NCI-H146 (cell line): ENCODE measurements at regions not wholly inside any gene's neighbourhood (a gene's known extent, or its start where the extent isn't known, plus 50 kb on each side); places are given as distances from the start of the nearest gene placed in this dataset.

Source experiments
- DNase-seq: peaks from one replicate; lab custom pipeline; 2025; lab: John Stamatoyannopoulos, UW

- no peak for DNase-seq
Observed at GRCh38 chr7:97466999-97467740, 264.7 kb upstream of the TAC1 start.

GRCh38 chr7:97468493-97468892 lies 263.4 kb upstream of the TAC1 start:
- DNase-seq: no peak

DNA sequence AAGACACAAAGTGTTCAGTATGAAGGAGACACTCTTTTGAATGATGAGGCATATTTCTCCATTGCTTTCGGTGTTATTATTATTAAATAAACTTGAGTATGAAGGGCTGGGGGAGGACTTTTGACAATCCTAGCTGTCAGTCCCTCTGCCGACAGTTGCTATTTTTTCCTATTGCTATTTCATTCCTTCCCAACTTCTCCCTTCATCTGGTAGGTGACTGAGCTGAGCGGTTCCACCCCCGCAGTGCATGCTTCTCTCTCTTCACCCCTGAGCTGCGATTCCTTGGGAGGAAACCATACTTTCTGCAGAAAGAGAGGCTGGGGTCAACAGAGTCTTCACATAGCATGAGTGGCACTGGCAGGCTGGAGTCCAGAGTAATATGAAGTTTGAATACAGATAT lies 261.2 kb upstream of the TAC1 start:
- no peak for DNase-seq

GRCh38 chr7:97471491-97471890 lies 260.4 kb upstream of the TAC1 start:
- no peak for DNase-seq

- DNase-seq: no peak
Observed at GRCh38 chr7:97479740-97480290, 252.1 kb upstream of the TAC1 start.

DNA sequence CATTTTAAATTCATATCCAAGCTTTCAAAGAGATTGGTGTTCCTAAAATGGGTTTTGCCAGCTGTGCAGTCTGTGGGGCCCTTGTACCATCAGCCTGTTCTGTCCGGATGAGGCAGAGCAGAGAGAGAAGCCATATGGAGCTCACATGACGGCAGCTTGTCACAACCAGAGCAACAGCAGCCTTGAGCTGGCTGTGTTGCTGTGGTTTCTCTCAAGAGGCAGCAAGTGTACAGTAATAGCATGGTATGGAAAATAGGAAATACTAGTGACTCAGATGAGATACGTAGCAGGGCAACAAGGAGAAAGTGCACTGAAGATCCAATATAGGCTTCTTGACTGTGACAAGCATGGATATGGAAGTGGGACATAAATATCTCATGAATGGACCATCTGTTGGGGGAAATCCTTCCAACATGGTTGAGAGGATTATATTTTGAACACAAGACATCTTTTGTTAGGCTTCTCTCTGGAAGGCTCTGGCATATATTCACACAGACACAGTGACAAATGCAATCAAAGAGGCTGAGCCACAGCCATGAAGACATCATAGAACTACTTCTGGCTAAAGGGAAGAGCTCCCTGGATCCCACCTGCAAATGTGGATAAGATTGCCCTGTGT lies 251.0 kb upstream of the TAC1 start:
- no peak for DNase-seq

GRCh38 chr7:97495487-97495886 lies 236.4 kb upstream of the TAC1 start:
- no peak for DNase-seq

DNA sequence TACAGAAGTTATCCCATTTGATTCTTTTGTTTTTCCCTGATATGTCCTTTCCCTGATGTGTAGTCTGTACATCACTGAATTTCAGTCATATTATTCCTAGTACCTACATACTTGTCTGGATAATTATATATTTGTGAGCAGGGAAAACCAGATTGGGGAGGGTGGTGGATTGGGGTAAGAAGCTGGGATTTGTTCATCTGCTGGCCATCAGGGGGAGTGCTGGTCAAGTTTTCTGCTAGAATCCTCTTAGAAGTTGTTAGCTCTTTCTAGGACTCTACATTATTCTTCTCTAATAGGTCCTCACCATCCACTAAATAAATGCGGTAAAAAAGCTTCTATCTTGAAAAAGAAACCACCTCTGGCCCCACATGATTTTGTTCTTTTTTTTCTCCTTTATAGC lies 232.7 kb upstream of the TAC1 start:
- DNase-seq: peak; percentile 12

GRCh38 chr7:97503367-97504094 lies 228.4 kb upstream of the TAC1 start:
- DNase-seq: no peak

GRCh38 chr7:97506728-97507127 lies 225.2 kb upstream of the TAC1 start:
- no peak for DNase-seq

DNA sequence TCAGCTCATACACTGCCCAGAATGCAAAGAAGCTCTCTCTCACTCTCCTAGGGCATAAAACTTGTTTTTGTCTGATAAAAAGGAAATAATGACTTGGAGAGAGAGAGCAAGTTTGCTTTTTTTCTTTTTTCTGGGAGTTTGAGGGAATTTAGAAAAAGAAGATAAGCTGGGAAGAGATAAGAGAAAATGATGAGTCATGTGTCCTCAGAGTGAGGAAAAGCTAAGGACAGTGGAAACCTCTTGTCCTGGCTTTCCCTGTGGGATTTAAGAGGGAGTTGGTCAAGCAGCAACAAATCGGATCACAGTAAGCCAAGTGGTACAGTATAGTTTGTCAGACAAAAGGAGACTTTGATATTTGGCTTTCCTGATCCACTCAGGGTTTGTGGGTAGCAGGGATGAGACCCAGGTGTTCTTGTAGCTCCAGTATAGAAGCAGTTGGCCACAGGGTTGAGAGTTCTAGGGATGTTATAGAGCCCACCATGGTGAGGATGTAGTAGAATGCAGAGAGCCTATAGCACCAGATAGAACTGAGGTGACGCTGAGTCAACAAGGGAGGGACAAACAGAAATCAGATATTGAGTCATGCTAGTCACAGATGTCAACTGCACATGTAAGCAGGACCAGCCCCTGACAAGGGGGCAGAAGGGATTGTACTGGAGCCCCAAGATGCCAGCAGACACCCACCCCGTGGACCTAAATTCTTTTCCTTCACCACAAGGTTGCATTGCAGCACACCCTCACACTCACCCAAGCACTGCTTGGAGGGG lies 219.3 kb upstream of the TAC1 start:
- DNase-seq: no peak

- no peak for DNase-seq
Observed at GRCh38 chr7:97513326-97513725, 218.6 kb upstream of the TAC1 start.

- DNase-seq: no peak
Observed at GRCh38 chr7:97541188-97541587, 190.7 kb upstream of the TAC1 start.

GRCh38 chr7:97555857-97556421 lies 175.9 kb upstream of the TAC1 start:
- no peak for DNase-seq

- DNase-seq: no peak
Observed at GRCh38 chr7:97565665-97566064, 166.2 kb upstream of the TAC1 start.

DNA sequence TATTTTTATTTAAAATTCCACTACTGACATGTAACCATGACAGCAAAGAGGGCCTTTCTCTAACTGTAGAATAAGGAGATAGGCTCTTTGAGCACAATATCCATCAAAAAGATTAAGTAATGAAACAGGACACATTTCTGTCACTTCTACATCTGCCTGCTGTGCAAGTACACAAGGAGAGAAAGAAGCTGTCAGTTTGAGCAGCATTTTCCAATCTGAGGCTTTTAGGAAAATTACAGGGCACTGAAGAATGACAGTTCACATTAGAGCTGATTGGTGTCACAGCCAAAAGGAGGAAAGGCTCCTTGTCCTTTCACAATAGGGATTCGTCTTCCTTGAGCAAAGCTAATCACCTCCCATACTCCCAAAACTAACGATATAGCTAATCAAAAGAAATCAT lies 158.8 kb upstream of the TAC1 start:
- no peak for DNase-seq

- no peak for DNase-seq
Observed at GRCh38 chr7:97576043-97576442, 155.8 kb upstream of the TAC1 start.

GRCh38 chr7:97578225-97578624 lies 153.7 kb upstream of the TAC1 start:
- no peak for DNase-seq

DNA sequence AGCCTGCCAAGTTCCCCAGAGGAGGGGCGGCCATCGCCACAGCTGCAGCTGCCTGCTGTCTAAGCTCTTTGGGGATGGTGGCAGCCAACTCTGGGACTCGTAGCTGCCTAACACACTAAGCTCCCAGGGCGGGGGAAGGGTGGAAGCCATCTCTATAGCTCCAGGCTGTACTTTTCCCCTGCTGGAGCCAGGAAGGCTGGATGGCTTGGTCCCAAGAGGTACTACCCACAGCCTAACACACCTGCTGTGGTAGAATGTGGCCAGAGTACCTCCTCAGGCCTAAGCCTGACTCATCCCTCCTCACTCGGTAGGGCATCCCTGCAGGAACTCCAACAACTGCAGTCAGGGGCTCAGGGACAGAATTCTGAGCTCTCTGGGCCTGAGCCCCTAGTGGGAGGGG lies 151.7 kb upstream of the TAC1 start:
- DNase-seq: no peak

- no peak for DNase-seq
Observed at GRCh38 chr7:97595439-97595838, 136.4 kb upstream of the TAC1 start.

- no peak for DNase-seq
Observed at GRCh38 chr7:97601931-97602457, 129.9 kb upstream of the TAC1 start.

- no peak for DNase-seq
Observed at GRCh38 chr7:97620495-97620894, 111.4 kb upstream of the TAC1 start.
